Smooth muscle cell (in vitro differentiated cells): ENCODE measurements at regions not wholly inside any gene's neighbourhood (a gene's known extent, or its start where the extent isn't known, plus 50 kb on each side); places are given as distances from the start of the nearest gene placed in this dataset.

Experiments used
- DNase-seq: peaks from one replicate; lab custom pipeline; 2025; ENCODE audit not compliant: unreplicated experiment; lab: John Stamatoyannopoulos, UW
- H2AFZ ChIP-seq: fragments of 200-600 bp; sonication (generic); 2 replicates; pipeline ENCODE4 v1.6.0; 2016; ENCODE audit warnings: antibody characterized with exemption, low read depth, mild to moderate bottlenecking
- H3F3A ChIP-seq: fragments of 200-600 bp; sonication (generic); 2 replicates; pipeline ENCODE4 v1.6.0; 2017; ENCODE audit warnings: antibody characterized with exemption, low read depth
- H3K27ac ChIP-seq: fragments of 200-600 bp; sonication (generic); 2 replicates; pipeline ENCODE4 v1.5.1; 2016; ENCODE audit warnings: low read depth, mild to moderate bottlenecking
- H3K27me3 ChIP-seq: fragments of 200-600 bp; sonication (generic); 2 replicates; pipeline ENCODE4 v1.6.1; 2016; ENCODE audit warnings: low read depth, mild to moderate bottlenecking
- H3K36me3 ChIP-seq: fragments of 200-600 bp; sonication (generic); 2 replicates; pipeline ENCODE4 v1.5.1; 2016; ENCODE audit warnings: low read depth
- H3K4me1 ChIP-seq: fragments of 200-600 bp; sonication (generic); 2 replicates; pipeline ENCODE4 v1.5.1; 2016; ENCODE audit warnings: low read depth
- H3K4me2 ChIP-seq: fragments of 200-600 bp; sonication (generic); 2 replicates; pipeline ENCODE4 v1.6.0; 2016; ENCODE audit warnings: mild to moderate bottlenecking
- H3K4me3 ChIP-seq: fragments of 200-600 bp; sonication (generic); 2 replicates; pipeline ENCODE4 v1.5.1; 2016; ENCODE audit warnings: mild to moderate bottlenecking
- H3K79me2 ChIP-seq: fragments of 200-600 bp; sonication (generic); 2 replicates; pipeline ENCODE4 v1.6.0; 2016; ENCODE audit warnings: low read depth, mild to moderate bottlenecking
- H3K9ac ChIP-seq: fragments of 200-600 bp; sonication (generic); 2 replicates; pipeline ENCODE4 v1.6.0; 2016; ENCODE audit warnings: low read depth
- H3K9me3 ChIP-seq: fragments of 200-600 bp; sonication (generic); replicated peaks from 2 replicates; pipeline ENCODE4 v1.5.1; 2016; ENCODE audit warnings: low read depth
- H4K20me1 ChIP-seq: fragments of 200-600 bp; sonication (generic); 2 replicates; pipeline ENCODE4 v1.6.0; 2016; ENCODE audit warnings: low read depth
- WGBS: methylation state at CpG from one replicate; pipeline ENCODE4 v1.1.7; 2016; ENCODE audit warnings: low lambda C conversion rate; 5-methylcytosine and 5-hydroxymethylcytosine counted together
- TF ChIP-seq, protein P1 (sequence below): fragments of 200-600 bp; sonication (generic); IDR thresholded peaks from 2 replicates; pipeline ENCODE4 v1.5.1; 2017; ENCODE audit warnings: borderline replicate concordance, mild to moderate bottlenecking, antibody characterized with exemption; ENCODE audit not compliant: insufficient read depth, poor library complexity, severe bottlenecking

DNA sequence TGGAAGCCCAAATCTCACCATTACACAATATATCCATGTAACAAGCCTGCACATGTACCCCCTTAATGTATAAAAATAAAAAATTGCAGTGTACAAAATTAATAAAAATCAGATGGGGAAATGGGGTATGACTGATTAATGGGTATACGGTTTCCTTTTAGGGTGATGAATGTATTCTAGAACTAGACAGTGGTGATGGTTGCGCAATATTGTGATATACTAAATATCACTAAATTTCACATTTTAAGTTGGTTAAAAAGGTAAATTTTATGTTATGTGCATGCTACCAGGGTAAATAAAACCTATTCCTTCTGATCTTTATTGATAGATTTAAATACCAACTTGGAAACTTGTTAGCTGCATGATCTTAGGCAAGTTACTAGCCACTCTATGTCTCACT, 129.4 kb downstream of the SPANXA1 start:
- H3K4me3 ChIP-seq, result no peak overlapping the region
- no peak overlapping the region for H2AFZ ChIP-seq
- H3K4me2 ChIP-seq, result no peak overlapping the region
- H3K9ac ChIP-seq, result no peak overlapping the region
- no peaks in the 10 kb centered on the region for H3K36me3 ChIP-seq
- DNase-seq, result no peak
- WGBS, result 94% methylated on average over 2 of the region's 2 CpGs
- H3K27me3 ChIP-seq, result no peaks in the 10 kb centered on the region
- TF ChIP-seq, protein P1, sequence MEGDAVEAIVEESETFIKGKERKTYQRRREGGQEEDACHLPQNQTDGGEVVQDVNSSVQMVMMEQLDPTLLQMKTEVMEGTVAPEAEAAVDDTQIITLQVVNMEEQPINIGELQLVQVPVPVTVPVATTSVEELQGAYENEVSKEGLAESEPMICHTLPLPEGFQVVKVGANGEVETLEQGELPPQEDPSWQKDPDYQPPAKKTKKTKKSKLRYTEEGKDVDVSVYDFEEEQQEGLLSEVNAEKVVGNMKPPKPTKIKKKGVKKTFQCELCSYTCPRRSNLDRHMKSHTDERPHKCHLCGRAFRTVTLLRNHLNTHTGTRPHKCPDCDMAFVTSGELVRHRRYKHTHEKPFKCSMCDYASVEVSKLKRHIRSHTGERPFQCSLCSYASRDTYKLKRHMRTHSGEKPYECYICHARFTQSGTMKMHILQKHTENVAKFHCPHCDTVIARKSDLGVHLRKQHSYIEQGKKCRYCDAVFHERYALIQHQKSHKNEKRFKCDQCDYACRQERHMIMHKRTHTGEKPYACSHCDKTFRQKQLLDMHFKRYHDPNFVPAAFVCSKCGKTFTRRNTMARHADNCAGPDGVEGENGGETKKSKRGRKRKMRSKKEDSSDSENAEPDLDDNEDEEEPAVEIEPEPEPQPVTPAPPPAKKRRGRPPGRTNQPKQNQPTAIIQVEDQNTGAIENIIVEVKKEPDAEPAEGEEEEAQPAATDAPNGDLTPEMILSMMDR, result no peak
- H3K79me2 ChIP-seq, result no peaks in the 10 kb centered on the region
- no peaks in the 10 kb centered on the region for H3K9me3 ChIP-seq
- H4K20me1 ChIP-seq, result no peaks in the 10 kb centered on the region
- H3K27ac ChIP-seq, result no peak overlapping the region
- H3K4me1 ChIP-seq, result no peaks in the 10 kb centered on the region
- no peaks in the 10 kb centered on the region for H3F3A ChIP-seq

DNA sequence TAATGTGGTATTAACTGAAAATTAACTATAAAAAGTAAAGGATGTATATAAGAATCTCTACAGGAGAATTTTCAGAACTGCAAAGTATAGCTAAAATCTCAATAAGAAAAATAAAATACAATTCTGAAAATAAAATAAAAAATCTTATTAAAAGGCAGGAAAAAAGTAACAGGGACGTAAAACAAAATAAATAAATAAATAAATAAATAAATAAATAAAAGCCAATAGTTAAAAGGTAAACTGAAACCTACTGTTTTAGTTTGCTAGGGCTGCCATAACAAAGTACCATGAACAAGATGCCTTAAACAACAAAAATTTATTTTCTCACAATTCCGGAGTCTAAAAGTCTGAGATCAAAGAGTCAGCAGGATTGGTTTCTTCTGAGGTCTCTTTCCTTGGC, 140.6 kb downstream of the SPANXA1 start:
- H2AFZ ChIP-seq, result no peak overlapping the region
- H3K27me3 ChIP-seq, result no peaks in the 10 kb centered on the region
- WGBS, result 87% methylated on average over 2 of the region's 2 CpGs
- no peak overlapping the region for H3K4me3 ChIP-seq
- H3K9me3 ChIP-seq, result no peaks in the 10 kb centered on the region
- H3K9ac ChIP-seq, result no peak overlapping the region
- no peaks in the 10 kb centered on the region for H3K4me1 ChIP-seq
- no peak overlapping the region for H3K4me2 ChIP-seq
- H4K20me1 ChIP-seq, result no peaks in the 10 kb centered on the region
- no peaks in the 10 kb centered on the region for H3K79me2 ChIP-seq
- H3K27ac ChIP-seq, result no peak overlapping the region
- TF ChIP-seq, protein P1, result no peak
- DNase-seq, result no peak
- no peaks in the 10 kb centered on the region for H3K36me3 ChIP-seq
- no peaks in the 10 kb centered on the region for H3F3A ChIP-seq

DNA sequence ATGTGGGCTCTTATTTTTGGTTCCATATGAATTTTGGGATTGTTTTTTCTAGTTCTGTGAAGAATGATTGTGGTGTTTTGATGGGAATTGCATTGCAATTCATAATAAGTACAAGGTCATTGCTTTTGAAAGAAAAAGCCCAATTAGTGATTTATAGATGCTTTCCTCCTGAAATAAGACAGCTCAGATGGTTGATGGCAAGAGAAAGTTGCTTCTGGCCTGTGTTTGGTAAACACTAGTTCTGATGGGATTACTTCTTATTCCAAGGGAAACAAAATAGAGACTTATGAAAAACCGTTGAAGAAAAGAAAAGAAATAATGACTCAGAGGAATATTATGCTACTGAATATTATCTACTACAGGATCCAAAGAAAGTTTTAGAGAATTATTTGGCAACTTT, 144.9 kb downstream of the SPANXA1 start:
- H3K9me3 ChIP-seq, result no peaks in the 10 kb centered on the region
- TF ChIP-seq, protein P1, result no peak
- no peaks in the 10 kb centered on the region for H3K79me2 ChIP-seq
- no peak overlapping the region for H2AFZ ChIP-seq
- H3F3A ChIP-seq, result no peaks in the 10 kb centered on the region
- H3K27me3 ChIP-seq, result no peaks in the 10 kb centered on the region
- H3K9ac ChIP-seq, result no peak overlapping the region
- no peaks in the 10 kb centered on the region for H3K36me3 ChIP-seq
- no peak overlapping the region for H3K4me2 ChIP-seq
- 47% methylated on average over 1 of the region's 1 CpG for WGBS
- no peaks in the 10 kb centered on the region for H3K4me1 ChIP-seq
- H4K20me1 ChIP-seq, result no peaks in the 10 kb centered on the region
- no peak overlapping the region for H3K27ac ChIP-seq
- H3K4me3 ChIP-seq, result no peak overlapping the region
- no peak for DNase-seq

DNA sequence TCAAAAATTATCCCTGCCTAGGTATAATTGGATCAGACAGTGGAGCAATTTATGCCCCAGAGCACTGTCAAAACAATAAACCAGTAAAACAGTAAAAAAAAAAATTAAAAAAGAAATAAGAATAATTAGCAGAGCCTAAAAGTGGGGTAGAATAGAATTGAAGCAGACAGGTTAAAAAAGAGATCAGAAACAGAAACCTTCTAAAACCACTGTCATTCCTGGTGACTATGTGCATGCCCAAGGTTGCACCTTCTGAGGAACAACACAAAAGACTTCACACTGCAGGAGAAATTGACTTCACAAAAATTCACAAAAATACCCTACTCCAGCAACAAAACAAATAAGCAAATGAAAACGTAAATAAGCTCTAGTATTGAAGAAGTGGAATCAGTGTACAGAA, 168.6 kb downstream of the SPANXA1 start:
- no peaks in the 10 kb centered on the region for H3K4me1 ChIP-seq
- H3K36me3 ChIP-seq, result no peaks in the 10 kb centered on the region
- DNase-seq, result no peak
- no peak overlapping the region for H3K27ac ChIP-seq
- no peaks in the 10 kb centered on the region for H4K20me1 ChIP-seq
- no peak overlapping the region for H3K9ac ChIP-seq
- 68% methylated on average over 1 of the region's 1 CpG for WGBS
- no peak overlapping the region for H2AFZ ChIP-seq
- H3K9me3 ChIP-seq, result peaks cover 3% of the 10 kb centered on the region
- no peaks in the 10 kb centered on the region for H3K27me3 ChIP-seq
- no peaks in the 10 kb centered on the region for H3F3A ChIP-seq
- no peak overlapping the region for H3K4me3 ChIP-seq
- no peak overlapping the region for H3K4me2 ChIP-seq
- TF ChIP-seq, protein P1, result no peak
- no peaks in the 10 kb centered on the region for H3K79me2 ChIP-seq
